Activated CD8-positive, alpha-beta memory T cell treated with anti-CD3 and anti-CD28 coated beads for 36 hours (primary cell): ENCODE measurements at regions not wholly inside any gene's neighbourhood (a gene's known extent, or its start where the extent isn't known, plus 50 kb on each side); places are given as distances from the start of the nearest gene placed in this dataset.

ENCODE experiments used
- CTCF ChIA-PET: fragments of 350-600 bp; sonication (Branson Sonifier 250); formaldehyde crosslinking; loops from one replicate; lab custom pipeline; 2021; ENCODE audit warnings: antibody characterized with exemption; lab: Charles Lee
- POLR2A ChIA-PET: fragments of 350-600 bp; sonication (Branson Sonifier 250); formaldehyde crosslinking; loops from one replicate; lab custom pipeline; 2021; ENCODE audit warnings: antibody characterized with exemption; lab: Charles Lee

DNA sequence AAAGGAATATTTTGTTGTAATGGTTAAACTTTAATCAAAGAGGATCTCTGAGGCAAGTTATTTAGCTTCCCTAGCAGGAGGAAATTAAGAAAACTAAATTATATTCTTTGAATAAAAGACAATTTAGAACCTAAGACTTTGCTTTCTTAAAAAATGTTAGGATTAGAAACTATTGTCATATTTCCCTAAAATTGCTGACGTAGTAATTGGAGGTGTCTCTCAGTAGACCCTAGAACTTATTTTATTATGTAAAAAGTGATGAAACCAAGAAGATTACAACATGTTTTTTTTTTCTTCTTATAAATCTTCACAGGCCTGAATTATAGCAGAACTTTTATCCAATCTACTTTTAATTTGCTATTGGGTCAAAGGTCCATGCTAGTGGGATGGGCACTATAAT, 363.3 kb upstream of the THRB start:
- POLR2A ChIA-PET: no interaction called here
- CTCF ChIA-PET: no interaction called here

DNA sequence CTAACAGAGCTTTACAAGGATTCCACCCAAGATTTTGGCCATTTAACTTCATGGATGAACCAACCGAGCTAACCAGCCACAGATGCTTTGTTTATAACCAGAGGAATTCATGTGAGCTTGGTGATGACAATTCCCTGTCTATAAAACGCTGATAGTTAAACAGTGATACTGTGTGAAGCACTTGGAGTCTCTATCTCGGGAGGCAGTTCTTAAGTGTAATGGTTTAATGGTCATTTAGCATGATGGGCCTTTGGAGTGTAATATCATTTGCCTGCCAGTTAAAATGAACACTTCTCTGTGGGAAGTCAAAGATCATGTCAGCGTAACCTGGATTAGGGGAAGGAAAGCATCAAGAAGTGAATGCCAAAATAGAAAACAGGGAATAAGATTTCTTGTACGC, 368.6 kb upstream of the THRB start:
- CTCF ChIA-PET: no interaction called here
- POLR2A ChIA-PET: no interaction called here

DNA sequence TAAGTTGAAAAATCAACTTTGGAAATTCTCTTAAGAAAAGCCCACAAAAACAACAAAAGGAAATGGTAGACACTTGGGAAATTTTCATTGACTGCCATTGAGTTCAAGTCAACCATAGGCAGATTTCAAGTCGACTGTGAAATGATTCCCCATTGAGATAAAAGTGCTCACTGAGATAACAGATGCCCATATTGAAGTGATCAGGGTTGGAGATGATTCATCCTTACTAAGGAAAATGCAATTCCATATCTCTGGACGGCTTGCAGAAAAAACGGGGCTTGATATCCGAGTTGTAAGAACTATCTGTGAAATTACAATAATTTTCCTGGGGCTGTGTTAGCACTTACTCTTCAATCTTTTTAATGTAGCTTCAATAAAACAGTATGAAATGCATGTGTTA, 373.1 kb upstream of the THRB start:
- ChIA-PET CTCF (no interaction called here), POLR2A (no interaction called here)

DNA sequence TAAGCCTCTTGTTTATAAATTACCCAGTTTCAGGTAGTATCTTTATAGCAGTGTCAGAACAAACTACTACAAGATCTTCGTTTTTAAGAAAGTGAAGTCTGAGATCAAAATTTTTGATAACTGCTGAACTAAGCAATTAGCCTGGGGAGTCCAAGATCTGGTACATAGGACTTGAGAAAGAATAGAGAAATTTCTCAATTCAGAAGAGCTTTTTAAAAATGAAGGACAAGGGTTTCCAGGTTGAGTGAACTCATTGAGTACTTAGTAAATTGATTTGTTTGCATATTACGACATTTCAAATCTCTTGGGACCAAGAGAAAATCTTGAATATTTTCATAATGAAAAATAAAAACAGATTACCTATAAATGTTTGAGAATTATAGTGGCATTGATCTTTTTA, 386.6 kb upstream of the THRB start:
- POLR2A ChIA-PET: no interaction called here
- CTCF ChIA-PET: no interaction called here

GRCh38 chr3:24886501-24886900, 391.9 kb upstream of the THRB start:
- POLR2A ChIA-PET: no interaction called here
- CTCF ChIA-PET: no interaction called here

GRCh38 chr3:24890012-24890411, 395.4 kb upstream of the THRB start:
- ChIA-PET CTCF (no interaction called here), POLR2A (no interaction called here)

DNA sequence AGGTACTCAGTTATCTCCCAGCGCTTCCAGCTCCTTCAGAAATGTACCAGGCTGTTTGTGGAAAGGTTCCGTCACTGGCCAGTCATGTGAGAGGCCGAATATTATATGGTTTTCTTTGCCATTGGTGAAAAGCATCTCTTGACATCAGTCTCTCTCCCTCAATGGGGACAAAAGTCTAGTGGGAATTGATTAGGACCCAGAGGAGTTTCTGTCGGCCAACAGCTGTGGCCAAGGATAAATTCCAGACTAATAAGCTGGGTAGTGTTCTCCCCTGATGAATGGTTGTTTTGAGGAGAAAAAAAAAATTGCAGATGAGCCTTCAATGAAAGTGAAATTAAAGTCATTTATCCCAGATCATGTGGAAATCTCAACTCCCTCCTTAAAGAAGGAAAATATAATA, 404.7 kb upstream of the THRB start:
- POLR2A ChIA-PET: no interaction called here
- CTCF ChIA-PET: no interaction called here

DNA sequence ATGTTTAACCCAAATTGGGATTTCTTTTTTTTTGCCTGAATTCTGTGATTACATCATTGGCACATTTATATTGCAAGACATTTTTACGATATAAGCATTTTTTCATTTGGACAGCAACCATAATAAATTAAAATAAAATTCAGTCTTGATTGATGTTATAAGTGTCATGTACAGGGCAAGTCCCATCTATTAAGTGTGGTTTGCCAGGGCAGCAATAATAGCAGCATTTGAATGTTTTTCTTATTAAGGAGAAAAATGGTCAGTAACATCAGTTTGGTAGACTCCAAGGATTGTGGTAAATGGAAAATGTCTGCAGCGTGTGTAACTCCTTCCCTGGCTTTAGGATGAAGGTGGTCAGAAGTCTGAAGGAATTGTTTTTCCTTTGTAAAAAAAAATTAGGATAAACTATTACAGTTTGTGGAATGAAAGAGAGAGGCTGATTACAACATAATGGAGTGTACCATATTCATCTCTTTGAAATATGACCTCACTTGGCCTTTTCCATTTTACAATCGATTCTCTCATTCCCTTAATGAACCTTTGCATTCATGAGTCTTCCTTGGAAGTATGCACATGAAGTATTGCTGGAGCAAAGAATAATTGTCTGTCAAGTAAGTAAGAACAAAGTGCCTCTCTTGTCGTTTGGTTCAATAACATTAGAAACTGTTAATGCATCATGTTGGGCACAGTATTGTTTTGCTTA, 405.4 kb upstream of the THRB start:
- POLR2A ChIA-PET: no interaction called here

DNA sequence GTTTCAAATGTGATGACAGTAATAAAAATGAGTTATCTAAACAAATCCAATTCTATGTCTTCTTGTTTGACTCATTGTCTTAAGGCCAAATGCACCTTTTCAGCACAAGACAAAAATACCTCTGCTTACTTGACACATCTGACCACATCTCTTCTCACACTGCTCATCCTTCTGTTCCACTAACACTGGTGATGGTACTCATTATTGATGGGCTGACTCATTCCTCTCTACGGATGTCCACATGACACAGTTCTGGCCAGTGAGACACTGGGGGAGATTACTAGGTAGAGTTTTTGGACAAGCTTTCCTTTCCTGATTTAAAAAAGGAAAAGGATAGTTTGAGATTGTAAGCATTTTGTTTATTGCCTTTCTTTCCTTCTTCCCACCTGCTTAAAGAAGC, 410.6 kb upstream of the THRB start:
- ChIA-PET CTCF (no interaction called here), POLR2A (no interaction called here)

More for the DNA sequence above, 405.4 kb upstream of the THRB start:
- CTCF ChIA-PET: no interaction called here

- ChIA-PET CTCF (no interaction called here), POLR2A (no interaction called here)
Measured at GRCh38 chr3:24907106-24907505, 412.5 kb upstream of the THRB start.

DNA sequence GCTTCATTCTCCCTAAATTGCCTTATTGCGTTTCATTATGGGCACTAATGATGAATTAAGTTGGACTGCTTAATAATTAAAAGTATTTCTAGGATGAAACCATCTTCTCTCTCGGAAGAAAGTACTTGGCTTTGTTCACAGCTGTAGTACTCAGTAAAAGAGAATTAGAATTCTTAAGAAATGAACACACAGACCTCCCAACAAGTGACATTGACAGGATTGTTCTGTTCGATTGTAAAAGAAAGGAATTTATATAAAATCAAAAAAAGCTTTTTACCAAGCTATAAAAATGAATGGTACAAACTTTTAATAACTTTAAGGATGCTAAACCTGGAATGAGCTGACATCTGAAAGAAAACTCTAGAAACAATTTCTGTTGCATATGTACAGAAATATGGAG, 416.4 kb upstream of the THRB start:
- POLR2A ChIA-PET: no interaction called here
- CTCF ChIA-PET: no interaction called here

GRCh38 chr3:24915639-24916038, 421.0 kb upstream of the THRB start:
- ChIA-PET POLR2A (no interaction called here), CTCF (no interaction called here)

DNA sequence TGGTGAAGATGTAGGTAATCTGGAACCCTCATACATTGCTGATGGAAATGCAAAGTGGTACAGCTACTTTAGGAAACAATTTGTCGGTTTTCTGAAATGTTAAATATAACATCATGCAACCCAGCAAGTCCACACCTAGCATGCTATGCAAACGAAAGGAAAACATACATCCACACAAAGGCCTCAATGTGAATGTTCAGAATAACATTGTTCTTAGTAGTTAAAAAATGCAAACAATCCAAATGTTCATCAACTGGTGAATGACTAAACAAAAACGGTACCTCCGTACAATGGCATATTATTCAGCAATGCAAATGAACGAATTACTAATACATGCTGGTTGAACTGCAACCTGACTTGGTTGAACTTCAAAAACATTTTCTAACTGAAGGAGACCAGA, 423.3 kb upstream of the THRB start:
- CTCF ChIA-PET: no interaction called here
- POLR2A ChIA-PET: no interaction called here

- CTCF ChIA-PET: interaction anchor here (0.6 kb wide), 1 partner anchor 29 kb away, joined by 3 read pairs; no protein-coding TSS in a partner anchor
- POLR2A ChIA-PET: no interaction called here
Measured at GRCh38 chr3:24923570-24923969, 428.9 kb upstream of the THRB start.

DNA sequence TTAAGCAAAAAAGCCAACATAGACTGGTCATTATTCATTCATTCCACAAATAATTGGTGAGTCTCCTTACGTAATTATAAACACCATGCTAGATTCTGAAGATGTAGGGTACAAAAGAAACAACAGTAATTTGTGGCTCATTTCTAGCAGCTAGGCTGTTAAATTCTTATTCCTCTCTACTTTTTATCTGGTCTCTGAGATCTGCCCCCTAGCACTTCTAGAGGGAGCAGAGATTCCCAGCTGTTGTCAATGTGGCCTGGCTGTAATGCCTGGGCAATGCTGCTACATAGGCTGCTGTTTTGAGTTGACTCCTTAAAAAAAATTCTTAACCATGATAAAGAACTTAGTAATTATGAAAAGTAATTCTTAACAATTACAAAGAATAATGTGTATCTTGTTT, 434.9 kb upstream of the THRB start:
- POLR2A ChIA-PET: no interaction called here
- CTCF ChIA-PET: no interaction called here

- POLR2A ChIA-PET: no interaction called here
- CTCF ChIA-PET: no interaction called here
Measured at GRCh38 chr3:24933401-24933800, 438.8 kb upstream of the THRB start.

DNA sequence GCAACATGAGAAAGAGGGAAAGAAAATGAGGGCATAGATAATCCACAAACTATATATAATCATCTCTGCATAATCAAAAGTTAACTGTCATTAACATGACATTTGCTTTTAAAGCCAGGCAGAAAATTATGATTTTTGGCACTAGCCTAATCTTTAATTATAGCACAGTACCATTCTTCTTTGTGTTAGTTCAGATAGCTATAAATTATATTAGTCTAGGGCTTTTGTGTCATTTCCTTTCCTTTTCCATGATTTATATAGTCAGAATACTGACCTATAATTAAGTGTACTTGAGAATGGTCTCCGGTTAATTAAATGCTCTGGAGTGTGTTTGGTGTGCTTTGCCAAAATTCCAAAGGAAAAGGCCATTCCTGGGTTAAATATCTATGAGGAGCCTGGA, 441.9 kb upstream of the THRB start:
- ChIA-PET POLR2A (no interaction called here), CTCF (no interaction called here)

DNA sequence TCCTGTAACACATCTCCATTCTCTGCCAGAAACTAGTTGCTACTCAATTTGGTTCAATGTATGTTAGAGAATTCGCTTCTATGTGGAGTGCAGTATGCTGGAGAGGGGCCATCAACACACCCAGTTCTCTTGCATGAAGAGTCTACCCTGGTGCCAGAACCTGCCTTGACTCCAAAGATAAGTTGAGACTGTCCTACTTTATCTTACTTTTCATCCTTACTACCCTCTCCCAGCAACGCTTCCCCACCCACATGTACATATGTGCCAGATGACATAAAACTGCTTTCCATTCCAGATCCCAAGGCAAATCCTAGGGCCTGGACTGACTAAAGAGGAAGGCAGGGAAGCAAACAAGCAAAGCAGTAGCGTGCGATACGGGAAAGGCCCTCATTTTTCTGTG, 442.6 kb upstream of the THRB start:
- ChIA-PET CTCF (no interaction called here), POLR2A (no interaction called here)

GRCh38 chr3:24937780-24938179, 443.1 kb upstream of the THRB start:
- CTCF ChIA-PET: no interaction called here

DNA sequence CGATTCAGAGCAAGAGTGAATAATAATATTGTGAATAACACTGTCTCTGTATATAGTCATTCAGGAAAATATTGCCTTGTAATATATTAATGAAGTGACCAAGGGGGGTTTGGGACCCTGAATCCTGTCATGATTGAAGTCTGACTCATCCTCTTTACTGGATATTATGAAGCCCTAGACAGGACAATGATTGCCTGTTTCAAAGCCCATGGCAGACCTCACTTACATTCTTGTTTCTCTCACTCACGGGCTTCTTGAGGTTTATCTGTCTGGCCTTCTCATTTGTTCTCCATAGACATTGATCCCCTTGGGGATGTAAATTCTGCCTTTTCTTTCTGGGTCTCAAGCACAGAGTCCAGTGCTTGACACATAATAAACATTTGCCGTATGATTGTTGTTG, 449.3 kb upstream of the THRB start:
- CTCF ChIA-PET: no interaction called here
- POLR2A ChIA-PET: no interaction called here

More at GRCh38 chr3:24937780-24938179, 443.1 kb upstream of the THRB start:
- POLR2A ChIA-PET: no interaction called here

DNA sequence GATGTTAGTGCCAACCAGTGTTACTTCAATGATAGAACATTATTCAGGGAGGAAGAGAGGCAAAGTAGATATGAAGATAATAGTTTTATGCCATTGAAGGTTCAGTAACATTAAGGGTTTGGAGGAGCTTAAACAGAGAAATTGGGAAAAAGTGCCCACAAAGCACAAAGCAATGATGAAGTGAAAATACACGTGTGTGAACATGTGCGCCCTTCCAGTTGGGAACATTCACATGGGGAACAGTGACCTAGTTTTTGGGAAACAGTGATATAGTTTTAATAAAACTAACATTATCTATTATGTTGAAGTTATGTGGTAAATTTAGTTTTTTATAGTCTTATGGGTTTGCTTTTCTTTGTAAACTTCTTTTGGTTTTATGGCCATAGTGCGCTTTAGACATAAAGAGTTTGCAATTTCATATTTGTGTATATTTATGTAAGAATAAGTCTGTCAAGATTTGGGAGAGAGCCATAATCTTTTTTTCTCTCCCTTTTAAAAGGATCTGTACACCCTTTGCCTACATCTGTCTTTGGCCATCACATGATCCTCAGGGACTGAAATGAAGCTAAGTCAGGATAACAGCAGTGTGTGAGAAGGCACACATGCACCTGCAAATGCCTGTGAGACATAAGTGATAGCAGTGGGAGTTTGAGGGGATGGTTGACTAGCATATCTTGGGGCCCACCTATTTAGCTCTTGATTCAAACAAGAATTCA, 450.3 kb upstream of the THRB start:
- CTCF ChIA-PET: no interaction called here

More for the DNA sequence above, 450.3 kb upstream of the THRB start:
- POLR2A ChIA-PET: no interaction called here
